Hematopoietic multipotent progenitor cell treated with erythropoietin and hydrocortisone succinate and interleukin-3 and kit ligand, for 6 days (in vitro differentiated cells): ENCODE measurements at regions not wholly inside any gene's neighbourhood (a gene's known extent, or its start where the extent isn't known, plus 50 kb on each side); places are given as distances from the start of the nearest gene placed in this dataset.
"Not testable (repeated sequence)": the region's sequence is repeated elsewhere in the genome, so short reads cannot be mapped to it uniquely, and the experiment has no call there.

Experiments
- DNase-seq: peaks from one replicate; pipeline ENCODE4 v3.0.0-alpha.2; 2015

DNA sequence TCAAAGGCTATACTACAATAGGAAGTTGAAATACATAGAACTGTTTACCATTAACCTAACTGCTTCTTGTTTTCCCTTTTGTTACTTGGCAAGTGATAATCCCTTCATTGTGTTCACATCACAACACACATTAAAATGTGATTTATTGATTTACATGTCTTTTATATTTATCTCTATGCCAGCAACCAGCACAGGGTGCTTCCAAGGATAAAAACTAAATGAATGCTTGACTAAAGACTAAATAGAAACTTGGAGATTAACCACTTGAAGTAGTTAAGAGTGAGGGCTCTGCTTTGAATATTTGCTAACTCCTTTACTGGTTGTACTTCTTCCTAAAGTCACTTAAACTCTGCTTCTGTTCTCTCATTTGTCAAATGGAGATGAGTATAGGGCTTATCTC, 1730.6 kb downstream of the EFNA5 start:
- DNase-seq = no peak

DNA sequence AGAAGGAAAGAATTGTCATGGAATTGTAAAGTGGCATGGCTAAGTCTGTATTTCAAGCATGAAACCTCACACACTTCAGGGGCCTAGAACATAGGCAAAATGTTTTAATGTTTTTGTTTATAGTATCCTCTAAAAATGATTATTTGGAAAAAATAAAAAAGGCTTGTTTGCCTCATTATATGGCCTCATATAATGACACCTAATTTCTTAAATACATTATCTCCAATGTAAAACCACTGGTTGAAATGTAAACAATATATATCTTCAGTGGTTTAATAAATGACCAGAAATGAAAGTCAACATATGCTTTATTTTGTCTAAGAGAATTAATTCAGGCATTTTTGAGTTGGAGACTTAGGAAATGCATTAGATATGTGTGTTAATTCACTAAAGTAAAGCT, 1736.6 kb downstream of the EFNA5 start:
- DNase-seq = no peak

DNA sequence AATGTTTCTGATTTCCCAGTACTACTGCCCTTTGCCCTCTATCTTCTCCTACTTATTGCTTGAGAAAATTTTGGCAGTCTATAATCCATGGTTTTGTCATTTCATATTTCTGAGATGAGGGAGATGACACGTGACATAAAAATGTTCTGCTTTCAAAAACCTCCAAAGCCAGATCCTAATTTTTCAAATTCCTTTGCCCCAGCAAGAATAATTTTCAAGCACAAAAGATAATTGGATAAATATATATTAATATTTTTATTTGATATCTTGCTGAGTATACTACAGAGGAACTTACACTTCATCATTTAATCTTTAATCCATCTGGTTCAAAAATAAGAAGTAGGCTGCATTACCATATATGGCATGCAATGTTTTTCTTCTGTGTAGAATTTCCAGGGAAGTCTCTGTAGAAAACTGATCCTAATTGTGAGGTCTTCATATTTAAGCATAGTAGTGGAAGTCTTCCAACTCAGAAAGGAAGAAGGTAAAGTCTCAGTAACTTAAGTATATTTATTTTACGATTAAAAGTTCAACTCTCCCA, 1738.8 kb downstream of the EFNA5 start:
- no peak for DNase-seq

DNA sequence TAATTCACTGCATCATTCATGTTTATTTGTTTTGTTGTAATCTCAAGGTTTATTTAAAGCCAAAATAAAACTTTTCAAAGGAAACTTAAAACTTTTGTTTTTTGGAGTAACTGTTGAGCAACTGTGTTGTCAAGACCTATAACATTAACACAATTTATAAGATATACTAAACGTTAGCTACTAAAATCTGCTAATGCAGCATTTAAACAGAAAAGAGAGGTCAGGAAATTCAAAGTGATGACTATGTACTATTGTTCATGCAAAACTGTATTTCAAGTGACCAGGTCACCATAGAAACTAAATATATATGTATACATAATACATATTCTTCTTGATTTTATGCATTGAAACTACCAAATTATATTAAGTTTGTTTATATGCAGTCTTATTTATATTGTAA, 1740.9 kb downstream of the EFNA5 start:
- DNase-seq = no peak

DNA sequence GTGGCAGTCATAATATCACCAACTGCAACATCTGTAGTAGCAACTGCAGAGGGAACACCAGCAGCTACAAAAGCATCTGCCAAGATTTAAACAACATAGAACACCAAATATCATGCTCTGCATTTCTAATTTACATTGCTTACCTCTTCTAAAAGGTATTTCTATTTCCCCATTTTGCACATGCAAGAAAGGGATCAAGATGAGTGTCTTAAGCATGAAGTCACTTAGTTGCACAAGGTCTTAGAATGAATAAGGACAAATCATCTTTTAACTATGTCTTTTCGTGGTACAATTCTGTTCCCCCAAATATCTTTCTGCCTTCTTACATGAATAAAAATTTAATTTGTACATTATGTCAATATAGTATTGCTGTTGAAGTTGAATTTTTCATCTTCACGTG, 1746.4 kb downstream of the EFNA5 start:
- no peak for DNase-seq

DNA sequence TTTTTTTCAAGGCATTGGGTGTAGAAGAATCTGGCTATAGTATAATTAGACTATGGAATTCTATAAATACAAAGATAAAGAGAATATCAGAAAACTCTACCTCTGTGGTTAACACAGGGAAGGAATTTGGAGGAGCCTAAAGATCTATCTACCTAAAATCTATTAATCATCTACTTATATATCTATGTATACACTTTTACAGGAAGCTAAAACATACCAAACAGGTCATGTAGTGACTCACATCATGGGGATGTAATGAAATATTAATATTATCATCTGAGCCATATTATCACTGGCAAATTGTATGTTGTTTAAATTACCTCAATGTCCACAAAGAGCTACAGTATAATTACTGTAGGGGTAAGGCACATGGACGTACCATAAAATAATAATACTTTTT, 1748.2 kb downstream of the EFNA5 start:
- DNase-seq = no peak

DNA sequence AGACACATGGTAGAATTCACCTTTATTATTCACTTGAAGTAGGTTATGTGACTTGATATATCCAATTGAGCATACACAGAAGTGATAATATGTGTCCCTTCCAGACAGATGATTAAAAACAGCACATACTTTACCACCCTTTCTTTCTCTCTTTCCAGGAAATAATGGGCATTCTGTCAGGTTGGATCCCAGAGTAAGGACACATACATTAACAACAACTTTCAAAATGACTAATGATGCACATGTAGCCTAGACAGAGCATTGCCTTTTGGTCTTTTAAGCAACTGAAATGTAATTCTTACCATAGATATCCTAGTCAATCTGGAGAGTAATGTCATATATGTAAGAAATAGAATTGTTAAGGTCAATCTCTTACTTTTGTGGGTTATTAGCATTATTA, 1748.7 kb downstream of the EFNA5 start:
- DNase-seq = no peak

DNA sequence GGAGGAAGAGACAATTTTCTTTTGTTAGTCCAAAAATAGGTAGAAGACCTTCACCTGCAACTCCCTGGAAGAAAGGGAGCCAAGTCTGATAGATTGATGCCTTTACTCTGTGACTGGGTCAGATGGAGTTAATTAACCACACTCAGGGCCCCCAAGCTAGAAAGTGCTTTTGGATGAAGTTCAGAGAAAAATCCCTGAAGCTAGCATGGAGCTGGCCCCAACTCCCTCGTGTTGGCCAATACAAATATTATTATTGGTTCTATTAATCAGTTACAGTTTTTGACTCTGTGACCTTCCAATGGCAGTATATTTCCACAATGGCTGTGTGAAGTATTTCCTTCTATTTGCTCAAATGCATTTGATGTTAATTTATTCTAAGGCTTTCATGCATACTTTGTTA, 1753.5 kb downstream of the EFNA5 start:
- no peak for DNase-seq

DNA sequence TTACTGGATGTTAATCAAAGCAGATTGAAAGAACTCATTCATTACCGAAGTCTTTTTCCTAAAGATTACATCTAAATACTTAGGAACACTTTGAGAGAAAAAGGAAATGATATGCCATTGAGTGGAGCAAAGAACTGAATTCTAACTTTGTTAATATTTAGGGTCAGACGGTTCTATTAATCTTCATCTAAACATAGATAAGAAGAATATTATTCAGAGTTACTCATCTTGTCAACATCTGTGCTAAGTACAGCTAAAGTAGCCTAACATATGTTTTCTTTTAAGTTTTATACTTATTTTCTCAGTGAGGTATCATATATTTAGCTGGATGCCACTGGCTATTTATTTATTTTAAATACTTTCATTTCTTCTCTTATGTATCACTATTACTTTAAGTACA, 1763.7 kb downstream of the EFNA5 start:
- no peak for DNase-seq

DNA sequence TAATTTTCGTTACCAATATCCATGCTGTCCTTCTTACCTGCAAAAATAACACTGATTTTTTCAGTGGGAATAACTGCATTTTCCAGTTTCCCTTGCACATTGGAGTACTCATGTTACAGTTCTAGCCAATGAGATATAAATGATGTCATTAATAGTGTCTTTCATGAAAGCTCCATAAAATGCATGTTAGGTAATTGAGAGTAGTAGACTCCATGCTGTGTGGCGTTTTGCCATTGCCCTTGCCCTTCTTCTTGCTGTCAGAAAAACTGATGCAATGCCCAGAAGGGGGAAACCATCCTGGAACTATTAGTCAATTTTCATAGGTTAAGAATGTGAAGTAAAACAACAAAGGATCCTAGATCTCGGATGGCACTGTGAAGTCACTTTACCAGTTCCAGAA, 1765.3 kb downstream of the EFNA5 start:
- DNase-seq = no peak

DNA sequence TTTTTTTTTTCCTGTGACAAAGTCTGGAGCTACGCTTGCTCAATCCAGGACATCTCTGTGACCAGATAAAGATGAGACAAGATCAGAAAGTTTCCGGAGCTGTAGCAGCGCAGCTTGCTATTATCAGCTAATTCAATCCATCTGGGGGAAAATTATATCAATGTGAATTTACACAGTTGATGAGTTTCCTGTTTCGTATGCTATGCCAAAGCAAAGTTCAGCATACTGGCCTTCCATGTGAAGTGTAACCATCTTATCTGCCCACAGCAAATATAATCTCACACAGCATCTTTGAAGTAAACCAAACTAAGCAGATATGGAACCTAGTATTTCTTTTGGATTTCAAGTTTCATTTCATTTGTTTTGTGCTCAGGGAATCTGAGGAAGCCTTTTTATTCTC, 1767.7 kb downstream of the EFNA5 start:
- peak; percentile 1 for DNase-seq

DNA sequence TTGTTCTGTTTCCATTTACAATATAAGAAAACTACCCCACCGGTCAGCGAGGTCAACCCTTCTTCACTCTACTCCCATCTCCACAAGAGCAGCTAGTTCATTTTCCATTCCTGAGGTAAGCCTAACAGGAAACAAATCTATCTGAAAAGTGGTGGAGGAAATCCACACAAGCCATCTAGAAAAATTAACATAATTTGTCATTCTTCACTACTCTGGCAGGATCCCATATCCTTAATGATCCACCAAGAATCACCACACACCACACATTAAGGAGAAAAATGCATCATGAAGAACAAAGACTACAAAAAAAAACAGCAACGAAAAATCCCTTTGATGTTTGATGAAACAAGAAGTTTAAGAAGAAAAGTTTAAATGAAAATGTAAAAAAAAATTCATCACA, 1771.0 kb downstream of the EFNA5 start:
- DNase-seq = no peak

DNA sequence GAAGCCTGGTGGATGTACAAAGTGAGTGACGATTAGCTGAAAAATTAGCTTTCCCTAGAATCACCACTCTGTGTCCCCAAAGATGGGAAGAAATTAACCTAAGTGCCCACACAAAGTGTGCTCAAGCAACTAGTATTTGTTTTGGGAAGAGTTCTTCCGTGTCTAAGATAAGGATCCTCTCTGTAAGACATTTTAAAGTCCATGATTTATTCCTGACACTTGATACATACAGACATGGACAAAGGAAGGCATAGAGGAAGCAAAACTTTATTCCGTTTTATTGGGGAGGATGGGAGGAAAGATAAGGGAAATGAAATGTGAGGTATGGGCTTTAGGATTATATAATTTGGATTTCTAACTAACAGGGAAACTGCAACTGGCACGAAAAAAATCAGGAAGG, 1772.6 kb downstream of the EFNA5 start:
- no peak for DNase-seq

DNA sequence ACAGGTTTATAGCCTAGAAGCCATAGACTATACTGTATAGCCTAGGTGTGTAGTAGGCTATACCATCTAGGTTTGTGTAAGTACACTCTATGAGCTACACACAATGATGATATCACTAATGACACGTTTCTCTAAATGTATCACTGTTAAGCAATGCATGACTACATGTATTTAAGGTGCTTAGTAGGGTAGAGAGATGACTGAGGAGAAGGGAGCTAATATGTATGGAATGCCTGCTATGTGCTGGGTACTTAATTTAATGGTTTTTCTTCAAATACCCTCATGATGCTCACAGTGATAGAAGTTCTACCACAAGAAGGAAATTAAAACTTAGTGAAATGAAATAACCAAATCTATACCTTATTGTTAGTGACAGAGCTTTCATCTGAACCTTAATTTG, 1785.5 kb downstream of the EFNA5 start:
- DNase-seq = no peak

DNA sequence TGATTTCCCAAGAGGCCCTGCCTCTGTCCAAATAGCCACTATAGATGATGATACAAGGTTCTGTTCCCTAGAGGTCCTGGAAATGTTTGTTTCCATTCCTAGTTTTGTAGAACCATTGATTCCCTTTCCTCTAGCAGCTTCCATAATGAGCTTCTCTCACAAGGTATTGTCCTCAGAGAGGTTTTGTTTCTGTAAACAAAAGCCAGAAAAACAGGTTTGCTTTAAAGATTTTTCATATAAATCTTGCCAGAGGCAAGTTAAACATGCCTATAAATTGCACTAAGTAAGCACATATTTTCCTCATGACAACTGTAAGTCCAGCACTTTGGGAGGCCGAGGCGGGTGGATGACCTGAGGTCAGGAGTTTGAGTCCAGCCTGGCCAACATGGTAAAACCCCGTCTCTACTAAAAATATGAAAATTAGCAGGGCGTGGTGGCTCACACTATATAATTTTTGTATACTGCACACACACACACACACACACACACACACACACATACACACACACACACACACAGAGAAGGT, 1787.7 kb downstream of the EFNA5 start:
- DNase-seq = no peak

DNA sequence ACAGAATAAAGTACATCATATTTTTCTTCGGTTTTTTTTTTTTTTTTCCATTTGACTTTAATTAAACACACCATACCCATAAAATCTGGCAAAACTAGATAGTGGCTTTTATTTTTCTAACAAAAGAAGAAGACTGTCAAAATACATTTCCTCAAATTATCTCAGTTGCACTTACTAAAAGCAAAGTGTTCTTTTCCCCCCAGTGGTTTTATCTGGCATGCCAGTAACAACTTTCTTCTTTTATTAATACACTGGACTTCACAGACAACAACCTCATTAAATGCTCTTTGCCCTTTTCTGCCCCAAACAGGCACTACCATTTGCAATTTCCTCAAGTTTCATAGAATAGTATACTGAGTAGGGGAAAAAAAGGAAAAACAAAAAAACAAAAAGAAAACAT, 1792.3 kb downstream of the EFNA5 start:
- no peak for DNase-seq

DNA sequence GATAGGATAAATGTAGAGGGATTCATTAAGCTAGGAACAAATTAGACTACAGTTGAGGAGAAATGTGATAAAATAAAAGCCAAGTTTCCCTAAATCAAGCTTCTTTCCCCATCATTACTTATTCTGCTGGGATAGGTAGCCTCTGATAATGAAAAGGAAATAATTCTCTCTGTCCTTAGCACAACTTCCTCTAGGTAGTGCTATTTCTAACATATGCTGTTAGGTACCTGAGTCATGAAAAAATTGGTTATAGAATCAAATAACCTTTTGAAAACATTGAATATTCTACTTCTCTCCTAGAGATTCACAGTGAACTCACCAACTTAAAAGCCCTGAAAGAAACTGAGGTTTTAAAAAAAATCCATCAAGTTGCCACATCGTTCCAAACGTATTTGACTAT, 1793.1 kb downstream of the EFNA5 start:
- DNase-seq = no peak

DNA sequence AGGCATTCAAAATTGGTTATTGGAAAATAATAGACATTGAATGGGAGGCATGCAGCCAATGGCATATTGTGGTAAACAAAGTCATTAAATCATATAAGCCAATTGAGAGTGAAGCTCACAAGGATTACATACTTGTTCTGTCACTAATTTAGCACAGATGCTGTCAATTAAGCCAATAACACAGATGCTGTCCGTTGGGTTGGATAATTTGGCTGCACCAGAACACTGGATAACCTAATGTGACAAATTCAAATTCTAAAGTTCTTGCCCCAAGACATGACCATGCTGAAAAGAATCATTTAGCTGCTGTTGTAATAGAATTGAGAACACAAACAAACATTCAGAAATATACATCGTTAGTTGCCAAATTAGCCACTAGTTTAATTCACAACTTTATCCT, 1796.4 kb downstream of the EFNA5 start:
- DNase-seq = no peak

DNA sequence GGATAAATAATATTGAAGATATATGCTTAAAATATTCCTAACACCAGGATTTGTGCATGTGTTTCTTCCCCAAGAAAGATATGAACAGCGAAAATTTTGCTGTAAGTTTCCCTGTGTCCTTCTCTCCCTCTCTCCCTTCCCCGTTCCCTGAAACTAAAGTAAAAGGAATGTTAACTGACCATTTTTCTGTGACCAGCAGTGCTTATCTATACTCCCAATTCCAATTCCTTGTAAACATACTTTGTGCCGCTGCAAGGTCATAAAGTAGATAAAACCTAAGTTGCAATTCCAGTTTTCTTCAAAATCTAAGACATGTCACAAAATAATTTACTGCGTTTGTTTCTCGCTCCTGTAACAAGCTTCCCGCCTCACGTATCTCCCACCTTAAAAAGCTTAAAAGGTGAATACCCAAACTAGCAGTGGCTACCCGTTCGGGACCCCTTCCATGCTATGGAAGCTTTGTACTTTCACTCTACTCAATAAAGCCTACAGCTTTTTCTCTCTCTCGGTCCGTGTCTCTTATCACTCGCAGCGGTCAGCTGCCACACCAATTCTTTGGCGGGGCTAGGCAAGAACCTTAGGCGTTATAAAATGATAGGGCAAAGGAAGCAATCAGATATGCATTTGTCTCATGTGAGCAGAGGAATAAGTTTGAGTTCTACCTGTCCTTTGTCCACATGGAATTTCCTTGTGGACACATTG, 1798.0 kb downstream of the EFNA5 start:
- DNase-seq = no peak

DNA sequence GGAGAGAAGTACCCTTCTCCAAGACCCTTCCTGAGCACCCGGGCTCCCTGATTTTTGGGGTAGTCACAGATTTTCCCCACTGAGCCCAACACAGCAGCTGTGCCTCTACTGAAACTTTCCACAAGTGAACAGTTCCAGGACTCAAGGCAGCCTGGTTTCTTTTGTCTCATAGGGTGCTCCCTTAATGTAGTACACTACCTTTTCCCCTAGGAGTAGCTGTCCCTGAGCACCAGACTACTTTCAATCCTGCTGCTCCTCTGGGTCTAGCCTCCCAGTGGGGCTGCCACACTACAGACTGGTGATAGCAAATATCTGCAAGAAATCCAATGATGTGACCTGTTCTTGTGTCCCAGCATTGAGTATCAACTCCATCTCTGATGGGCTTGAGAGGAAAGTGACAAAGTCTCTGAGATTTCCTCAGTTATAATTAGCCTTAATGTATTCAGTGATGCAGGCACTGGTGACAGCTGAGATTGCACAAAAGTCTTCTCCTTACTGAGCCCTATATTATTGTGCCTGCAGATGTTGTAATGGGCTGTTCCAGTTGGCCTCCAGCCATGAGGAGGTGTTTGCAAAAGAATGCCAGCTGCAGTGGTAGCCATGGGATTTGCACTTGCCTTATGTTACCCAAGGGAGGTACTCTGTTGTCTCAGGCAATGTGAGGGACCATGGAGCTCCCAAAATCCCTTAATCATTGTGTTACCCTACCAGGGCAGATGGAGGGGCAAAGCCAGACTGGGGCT, 1802.5 kb downstream of the EFNA5 start:
- DNase-seq = no peak

DNA sequence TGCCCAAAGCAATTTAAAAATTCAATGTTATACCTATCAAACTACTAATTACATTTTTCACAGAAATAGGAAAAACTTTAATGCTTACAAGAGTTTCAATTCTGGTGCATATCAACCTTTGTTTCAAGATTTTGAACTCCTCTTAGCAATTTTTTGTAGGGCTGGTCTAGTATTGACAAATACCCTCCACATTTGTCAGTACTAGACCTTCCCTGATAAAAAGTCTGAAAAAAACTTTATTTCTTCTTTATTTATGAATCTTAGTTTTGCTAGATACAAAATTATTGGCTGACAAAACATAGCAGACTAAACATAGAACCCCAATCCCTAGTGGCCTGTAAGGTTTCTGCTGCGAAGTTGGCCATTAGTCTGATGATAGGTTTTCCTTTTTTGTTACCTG, 1804.9 kb downstream of the EFNA5 start:
- DNase-seq = no peak

DNA sequence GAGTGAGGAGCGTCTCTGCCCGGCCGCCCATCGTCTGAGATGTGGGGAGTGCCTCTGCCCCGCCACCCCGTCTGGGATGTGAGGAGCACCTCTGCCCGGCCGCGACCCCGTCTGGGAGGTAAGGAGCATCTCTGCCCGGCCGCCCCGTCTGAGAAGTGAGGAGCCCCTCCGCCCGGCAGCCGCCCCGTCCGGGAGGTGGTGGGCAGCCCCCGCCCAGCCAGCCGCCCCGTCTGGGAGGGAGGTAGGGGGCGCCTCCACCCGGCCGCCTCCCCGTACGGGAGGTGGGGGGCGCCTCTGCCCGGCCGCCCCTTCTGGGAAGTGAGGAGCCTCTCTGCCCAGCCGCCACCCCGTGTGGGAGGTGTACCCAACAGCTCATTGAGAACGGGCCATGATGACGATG, 1811.4 kb downstream of the EFNA5 start:
- DNase-seq = not testable (repeated sequence)

DNA sequence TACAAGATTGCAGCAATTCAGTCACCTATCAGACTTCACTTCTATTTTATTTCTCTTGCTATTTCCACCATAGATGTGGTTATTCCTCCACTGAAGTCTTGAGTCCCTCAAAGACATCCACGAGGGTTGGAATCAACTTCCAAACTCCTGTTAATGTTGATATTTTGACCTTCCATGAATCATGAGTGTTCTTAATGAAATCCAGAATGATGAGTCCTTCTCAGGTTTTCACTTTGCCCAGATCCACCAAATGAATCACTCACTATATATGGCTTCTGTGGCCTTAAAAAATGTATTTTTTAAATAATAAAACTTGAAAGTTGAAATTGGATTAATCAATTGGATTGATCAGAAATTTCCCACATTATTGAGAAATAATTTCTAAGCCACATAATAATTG, 1821.0 kb downstream of the EFNA5 start:
- no peak for DNase-seq

DNA sequence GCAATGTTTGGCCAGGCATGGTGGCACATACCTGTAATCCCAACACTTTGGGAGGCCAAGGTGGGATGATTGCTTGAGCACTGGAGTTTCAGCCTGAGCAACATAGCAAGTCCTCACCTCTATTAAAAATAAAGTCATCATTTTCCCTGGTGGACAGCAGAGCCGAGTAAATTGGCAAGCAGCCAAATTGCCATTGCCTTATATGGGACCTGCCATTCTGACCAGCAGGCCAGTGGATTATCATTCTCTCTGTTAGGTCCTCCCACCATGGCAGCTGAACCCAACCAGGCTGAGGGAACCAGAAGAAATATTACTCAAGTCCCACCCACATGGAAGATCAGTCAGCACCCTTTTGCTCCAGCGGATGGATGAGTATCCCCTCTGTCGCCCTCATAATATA, 1829.9 kb downstream of the EFNA5 start:
- peak; percentile 0 for DNase-seq
